ENCODE measurements at regions not wholly inside any gene's neighbourhood (a gene's known extent, or its start where the extent isn't known, plus 50 kb on each side); places are given as distances from the start of the nearest gene placed in this dataset.
A peak's percentile ranks its signal among the peaks of the same experiment; 100 is the strongest.

- WGBS, 2 donors: 88 to 91% methylated on average over 2 of the region's 2 CpGs
- intact Hi-C loops (cut with DNase I): no loop called here
- no peak overlapping the region for H3K27ac ChIP-seq
These were observed 176.3 kb upstream of the SEMA6A start for GRCh38 chr5:116750631-116751580.

GRCh38 chr5:116747881-116748280 is 173.3 kb upstream of the SEMA6A start:
- TF ChIP-seq CTCF (IDR thresholded peaks at IDR 0.05) (no peak), POLR2A (IDR thresholded peaks at IDR 0.05) (peak in 1 of 2 donors; percentile 19)
- intact Hi-C loops (cut with DNase I): no loop called here
- H3K27ac ChIP-seq: peak overlapping the region; percentile 79 to 93 (median 82)
- H3K27me3 ChIP-seq: no peaks in the 10 kb centered on the region
- H3K4me1 ChIP-seq: peaks cover 16 to 20% of the 10 kb centered on the region in 2 donors
- WGBS, 2 donors: 16 to 24% methylated on average over 1 of the region's 1 CpG
- H3K36me3 ChIP-seq: no peaks in the 10 kb centered on the region
- DNase-seq: peak; percentile 71 to 73
- no peak overlapping the region for H3K4me3 ChIP-seq (replicated peaks in 1 of 3)
- H3K9me3 ChIP-seq: no peaks in the 10 kb centered on the region

More at GRCh38 chr5:116750631-116751580, 176.3 kb upstream of the SEMA6A start:
- peaks cover 16 to 20% of the 10 kb centered on the region in 2 donors for H3K4me1 ChIP-seq
- TF ChIP-seq POLR2A (IDR thresholded peaks at IDR 0.05) (no peak), CTCF (IDR thresholded peaks at IDR 0.05) (no peak)
- no peaks in the 10 kb centered on the region for H3K9me3 ChIP-seq
- no peaks in the 10 kb centered on the region for H3K27me3 ChIP-seq
- DNase-seq: no peak
- H3K36me3 ChIP-seq: no peaks in the 10 kb centered on the region
- no peak overlapping the region for H3K4me3 ChIP-seq (replicated peaks in 1 of 3)

GRCh38 chr5:116746668-116747067 is 172.0 kb upstream of the SEMA6A start:
- Histone ChIP-seq H3K36me3 (no peaks in the 10 kb centered on the region), H3K9me3 (no peaks in the 10 kb centered on the region), H3K4me3 (replicated peaks in 1 of 3) (no peak overlapping the region), H3K27me3 (no peaks in the 10 kb centered on the region), H3K4me1 (peaks cover 16 to 20% of the 10 kb centered on the region in 2 donors), H3K27ac (peak overlapping the region in 2 of 3 donors; percentile 79 to 93)
- TF ChIP-seq POLR2A (IDR thresholded peaks at IDR 0.05) (no peak), CTCF (IDR thresholded peaks at IDR 0.05) (no peak)
- no peak for DNase-seq
- WGBS, 2 donors: 79 to 84% methylated on average over 3 of the region's 3 CpGs
- intact Hi-C loops (cut with DNase I): no loop called here

- no peaks in the 10 kb centered on the region for H3K9me3 ChIP-seq
- H3K27ac ChIP-seq: no peak overlapping the region
- intact Hi-C loops (cut with DNase I): no loop called here
- H3K27me3 ChIP-seq: no peaks in the 10 kb centered on the region
- no peaks in the 10 kb centered on the region for H3K4me1 ChIP-seq
- H3K36me3 ChIP-seq: no peaks in the 10 kb centered on the region
- no peak for TF ChIP-seq POLR2A (IDR thresholded peaks at IDR 0.05)
- TF ChIP-seq CTCF (IDR thresholded peaks at IDR 0.05): no peak
- H3K4me3 ChIP-seq (replicated peaks in 1 of 3): no peak overlapping the region
- no peak for DNase-seq
- WGBS, 2 donors: 92 to 93% methylated on average over 1 of the region's 1 CpG
These were observed 166.1 kb upstream of the SEMA6A start for GRCh38 chr5:116740771-116741170.

GRCh38 chr5:116739571-116739970 is 164.9 kb upstream of the SEMA6A start:
- intact Hi-C loops (cut with DNase I): no loop called here
- peaks cover under 1 to 2% of the 10 kb centered on the region in 2 donors for H3K4me1 ChIP-seq
- no peak overlapping the region for H3K27ac ChIP-seq
- no peaks in the 10 kb centered on the region for H3K9me3 ChIP-seq
- DNase-seq: no peak
- WGBS, 2 donors: 59 to 68% methylated on average over 9 of the region's 9 CpGs
- no peaks in the 10 kb centered on the region for H3K27me3 ChIP-seq
- no peaks in the 10 kb centered on the region for H3K36me3 ChIP-seq
- H3K4me3 ChIP-seq (replicated peaks in 1 of 3): no peak overlapping the region
- no peak for TF ChIP-seq POLR2A (IDR thresholded peaks at IDR 0.05)
- TF ChIP-seq CTCF (IDR thresholded peaks at IDR 0.05): no peak

Measured in thyroid gland (tissue), 4 donors.